HepG2 (cell line): ENCODE measurements at regions not wholly inside any gene's neighbourhood (a gene's known extent, or its start where the extent isn't known, plus 50 kb on each side); places are given as distances from the start of the nearest gene placed in this dataset.

Experiments
- ATAC-seq: fragments of 200-7000 bp; cut with Tn5 transposase; 3 replicates; pipeline ENCODE4 v1.9.1; 2020; ENCODE audit warnings: mild to moderate bottlenecking, moderate library complexity
- BruUV-seq: library from RNA; stranded (reverse); fragments of 400-500 nt; replicated peaks from 2 replicates; lab custom pipeline; 2021; lab: Mats Ljungman, UMichigan
- CTCF ChIA-PET: fragments of 300-600 bp; formaldehyde crosslinking; extraction: SDS; loops from one replicate; lab custom pipeline; 2021; ENCODE audit warnings: low total read pairs, inconsistent platforms, low intra/inter-chr PET ratio; lab: Yijun Ruan, JAX
- POLR2A ChIA-PET: fragments of 350-600 bp; sonication (Branson Sonifier 250); formaldehyde crosslinking; loops from one replicate; lab custom pipeline; 2020; ENCODE audit warnings: antibody characterized with exemption, inconsistent platforms; lab: Yijun Ruan, JAX
- DNase-seq: peaks from one replicate; pipeline ENCODE4 v3.0.0-alpha.2; 2015; ENCODE audit warnings: low spot score
- FAIRE-seq: peaks from 3 replicates; lab custom pipeline; 2011; peaks lifted over from hg19 to GRCh38; lab: Jason Lieb, UNC
- H2AFZ ChIP-seq: one replicate; pipeline ENCODE4 v1.6.1; 2011; ENCODE audit warnings: low read length, inconsistent platforms
- H3K27ac ChIP-seq: fragments of 300-600 bp; 3 replicates; pipeline ENCODE4 v1.8.0; 2011; ENCODE audit warnings: mixed run types, mild to moderate bottlenecking, mixed read lengths, low read length, inconsistent platforms; ENCODE audit not compliant: insufficient read depth; ENCODE audit errors: extremely low read length
- H3K27me3 ChIP-seq, 2 experiments: fragments of 200-600 bp in 1 of 2; 2 replicates in 1 of 2; 3 replicates in 1 of 2; pipeline versions ENCODE4 v1.6.0 to v1.8.0; 2011; ENCODE audit warnings: low read length in 2 of 2, mild to moderate bottlenecking in 2 of 2, moderate library complexity in 2 of 2, inconsistent platforms in 1 of 2; ENCODE audit not compliant: insufficient read depth in 2 of 2, control insufficient read depth in 1 of 2
- H3K36me3 ChIP-seq, 2 experiments: fragments of 200-600 bp in 1 of 2; replicated peaks in 1 of 2; 2 replicates in 1 of 2; 3 replicates in 1 of 2; pipeline versions ENCODE4 v1.5.1 to v1.8.0; 2011; ENCODE audit warnings: low read length in 2 of 2, inconsistent platforms in 1 of 2; ENCODE audit not compliant: insufficient read depth in 2 of 2, control insufficient read depth in 1 of 2
- H3K4me1 ChIP-seq: 2 replicates; pipeline ENCODE4 v1.5.1; 2012; ENCODE audit warnings: low read length, inconsistent platforms; ENCODE audit not compliant: insufficient read depth
- H3K4me2 ChIP-seq: 2 replicates; pipeline ENCODE4 v1.6.0; 2011; ENCODE audit warnings: low read depth, low read length, inconsistent platforms
- H3K4me3 ChIP-seq, 3 experiments: fragments of 200-600 bp in 1 of 3; sonication (generic), shearing (Covaris generic) in 1 of 3; replicated peaks in 1 of 3; 2 replicates each; pipeline ENCODE4 v1.5.1; 2011 to 2016; ENCODE audit warnings: low read length in 3 of 3, inconsistent platforms in 2 of 3, low read depth in 2 of 3, mild to moderate bottlenecking in 2 of 3, control low read depth in 1 of 3, mixed read lengths in 1 of 3; ENCODE audit not compliant: insufficient read depth in 1 of 3
- H3K79me2 ChIP-seq: one replicate; pipeline ENCODE4 v1.6.1; 2011; ENCODE audit warnings: low read length, inconsistent platforms; ENCODE audit not compliant: insufficient read depth
- H3K9ac ChIP-seq: 2 replicates; pipeline ENCODE4 v1.6.0; 2011; ENCODE audit warnings: mild to moderate bottlenecking, low read depth, low read length, inconsistent platforms; ENCODE audit not compliant: insufficient read depth
- H3K9me3 ChIP-seq: 2 replicates; pipeline ENCODE4 v1.5.1; 2012; ENCODE audit warnings: mild to moderate bottlenecking, low read length
- H4K20me1 ChIP-seq: 2 replicates; pipeline ENCODE4 v1.6.0; 2011; ENCODE audit warnings: inconsistent platforms, mild to moderate bottlenecking, low read length, moderate library complexity; ENCODE audit not compliant: insufficient read depth
- ARNT2 ChIP-seq: sonication (generic); formaldehyde crosslinking; IDR thresholded peaks from 2 replicates; pipeline ENCODE4 v1.8.0; 2022; ENCODE audit warnings: mild to moderate bottlenecking, low read depth, missing genetic modification reagents, moderate library complexity
- HDAC2 ChIP-seq: sonication (generic); formaldehyde crosslinking; IDR thresholded peaks from 2 replicates; pipeline ENCODE4 v1.4.0; 2020; ENCODE audit warnings: missing genetic modification reagents
- HES4 ChIP-seq: sonication (generic); formaldehyde crosslinking; IDR thresholded peaks from 2 replicates; pipeline ENCODE4 v1.9.0; 2021; ENCODE audit warnings: mild to moderate bottlenecking, missing genetic modification reagents, borderline replicate concordance
- HOXA5 ChIP-seq: sonication (generic); formaldehyde crosslinking; IDR thresholded peaks from 2 replicates; pipeline ENCODE4 v1.4.0; 2020; ENCODE audit warnings: missing genetic modification reagents
- KDM2A ChIP-seq: sonication (generic); formaldehyde crosslinking; IDR thresholded peaks from 2 replicates; pipeline ENCODE4 v1.4.0; 2020; ENCODE audit warnings: low read depth, missing genetic modification reagents, borderline replicate concordance
- KLF6 ChIP-seq: IDR thresholded peaks from 2 replicates; pipeline ENCODE4 v1.8.0; 2016; ENCODE audit warnings: missing biosample characterization, missing genetic modification reagents
- POLR2AphosphoS2 ChIP-seq: IDR thresholded peaks from 2 replicates; pipeline ENCODE4 v1.6.1; 2011; ENCODE audit warnings: low read depth, low read length, improper control_type of control experiment
- SRSF9 ChIP-seq: fragments of 200-400 bp; formaldehyde crosslinking; IDR thresholded peaks from 2 replicates; pipeline ENCODE4 v1.6.1; 2018; ENCODE audit warnings: borderline replicate concordance, mild to moderate bottlenecking, low read depth, low read length; ENCODE audit not compliant: insufficient read depth, poor library complexity, severe bottlenecking
- ZBTB38 ChIP-seq: sonication (generic); formaldehyde crosslinking; IDR thresholded peaks from 2 replicates; pipeline ENCODE4 v1.5.1; 2020; ENCODE audit warnings: mild to moderate bottlenecking, missing genetic modification reagents
- ZNF337 ChIP-seq: sonication (generic); formaldehyde crosslinking; IDR thresholded peaks from 2 replicates; pipeline ENCODE4 v1.5.1; 2020; ENCODE audit warnings: missing genetic modification reagents, low read depth, mild to moderate bottlenecking, borderline replicate concordance
- ZNF460 ChIP-seq: sonication (generic); formaldehyde crosslinking; IDR thresholded peaks from 2 replicates; pipeline ENCODE4 v1.5.1; 2020; ENCODE audit warnings: missing genetic modification reagents, mild to moderate bottlenecking, borderline replicate concordance
- ZNF577 ChIP-seq: sonication (generic); formaldehyde crosslinking; IDR thresholded peaks from 2 replicates; pipeline ENCODE4 v1.4.0; 2020; ENCODE audit warnings: mild to moderate bottlenecking, low read depth, missing genetic modification reagents, borderline replicate concordance
- ZSCAN20 ChIP-seq: sonication (generic); formaldehyde crosslinking; IDR thresholded peaks from 2 replicates; pipeline ENCODE4 v1.4.0; 2020; ENCODE audit warnings: missing genetic modification reagents, mild to moderate bottlenecking, borderline replicate concordance
- WGBS: methylation state at CpG from one replicate; pipeline ENCODE4 v1.1.6; 2017; ENCODE audit warnings: low lambda C conversion rate; 5-methylcytosine and 5-hydroxymethylcytosine counted together
- in situ Hi-C: cut with HindIII; loops from 2 replicates; pipeline ENCODE4 v1.10.0; 2017; ENCODE audit warnings: low pct_unique_long_range_greater_than_20kb; ENCODE audit not compliant: extremely low pct_ligation_motif_present
- intact Hi-C: fragments of 100-400 bp; cut with micrococcal nuclease; formaldehyde crosslinking; loops from one replicate; pipeline ENCODE4 v1.10.0; 2022; ENCODE audit not compliant: unreplicated experiment
- TF ChIP-seq, protein P1 (sequence below): IDR thresholded peaks from 2 replicates; pipeline ENCODE4 v1.6.1; 2016; ENCODE audit warnings: missing compliant biosample characterization, missing genetic modification reagents, borderline replicate concordance
- TF ChIP-seq, protein P2 (sequence below): sonication (generic); formaldehyde crosslinking; IDR thresholded peaks from 2 replicates; pipeline ENCODE4 v1.5.0; 2020; ENCODE audit warnings: mild to moderate bottlenecking, missing genetic modification reagents, borderline replicate concordance

DNA sequence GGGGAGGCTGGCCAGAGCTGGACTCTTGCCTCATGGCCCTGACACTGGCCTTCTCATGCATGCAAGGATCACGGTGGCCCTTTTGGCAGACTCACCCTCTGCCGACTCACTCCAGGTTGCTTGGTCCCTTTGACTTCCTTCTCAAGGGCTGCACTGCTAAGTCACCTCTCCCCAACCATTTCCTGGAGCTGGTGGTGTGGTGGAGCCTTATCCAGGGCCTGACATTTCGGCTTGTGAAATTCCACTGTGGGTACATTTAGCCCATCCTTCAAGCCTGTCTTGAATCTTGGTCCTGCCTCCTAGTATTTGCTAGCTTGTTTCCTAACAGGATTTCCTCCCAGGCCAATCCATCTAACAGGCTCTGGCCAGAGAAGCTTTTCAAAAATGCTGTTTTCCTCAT lies 52.6 kb upstream of the JUN start:
- DNase-seq: no peak
- whole genome bisulfite sequencing: 0% methylated on average over 1 of the region's 3 CpGs
- H2AFZ ChIP-seq: no peak overlapping the region
- in situ Hi-C loops (no loop called here), intact Hi-C loops (no loop called here)
- H4K20me1 ChIP-seq: no peaks in the 10 kb centered on the region
- no peak overlapping the region for H3K4me2 ChIP-seq
- H3K27ac ChIP-seq: no peak overlapping the region
- H3K4me3 ChIP-seq: no peak overlapping the region
- ATAC-seq: no peak
- H3K27me3 ChIP-seq: peaks cover 0 to 14% of the 10 kb centered on the region in 2 experiments; a peak in 2 of 5 replicates
- no peaks in the 10 kb centered on the region for H3K9me3 ChIP-seq
- H3K79me2 ChIP-seq: no peaks in the 10 kb centered on the region
- ChIA-PET POLR2A (no interaction called here), CTCF (no interaction called here)
- H3K4me1 ChIP-seq: peaks cover 4% of the 10 kb centered on the region; the same call in 1 of the 2 replicates
- no peak overlapping the region for H3K9ac ChIP-seq
- no peaks in the 10 kb centered on the region for H3K36me3 ChIP-seq
- BruUV-seq: no TSS peak
- FAIRE-seq: no peak
- no peak for TF ChIP-seq ZNF577 (CRISPR knock-in tag)
- TF ChIP-seq KDM2A (CRISPR knock-in tag): no peak
- TF ChIP-seq, protein P1, sequence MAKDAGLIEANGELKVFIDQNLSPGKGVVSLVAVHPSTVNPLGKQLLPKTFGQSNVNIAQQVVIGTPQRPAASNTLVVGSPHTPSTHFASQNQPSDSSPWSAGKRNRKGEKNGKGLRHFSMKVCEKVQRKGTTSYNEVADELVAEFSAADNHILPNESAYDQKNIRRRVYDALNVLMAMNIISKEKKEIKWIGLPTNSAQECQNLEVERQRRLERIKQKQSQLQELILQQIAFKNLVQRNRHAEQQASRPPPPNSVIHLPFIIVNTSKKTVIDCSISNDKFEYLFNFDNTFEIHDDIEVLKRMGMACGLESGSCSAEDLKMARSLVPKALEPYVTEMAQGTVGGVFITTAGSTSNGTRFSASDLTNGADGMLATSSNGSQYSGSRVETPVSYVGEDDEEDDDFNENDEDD (CRISPR knock-in tag): no peak
- no peak for TF ChIP-seq HES4 (CRISPR knock-in tag)
- no peak for TF ChIP-seq ZBTB38 (CRISPR knock-in tag)
- no peak for TF ChIP-seq ARNT2 (CRISPR knock-in tag)
- TF ChIP-seq HDAC2: no peak
- no peak for TF ChIP-seq ZNF460
- TF ChIP-seq ZNF337 (CRISPR knock-in tag): no peak
- TF ChIP-seq HOXA5 (CRISPR knock-in tag): no peak
- no peak for TF ChIP-seq KLF6
- TF ChIP-seq ZSCAN20 (CRISPR knock-in tag): no peak
- no peak for TF ChIP-seq POLR2AphosphoS2
- TF ChIP-seq, protein P2, sequence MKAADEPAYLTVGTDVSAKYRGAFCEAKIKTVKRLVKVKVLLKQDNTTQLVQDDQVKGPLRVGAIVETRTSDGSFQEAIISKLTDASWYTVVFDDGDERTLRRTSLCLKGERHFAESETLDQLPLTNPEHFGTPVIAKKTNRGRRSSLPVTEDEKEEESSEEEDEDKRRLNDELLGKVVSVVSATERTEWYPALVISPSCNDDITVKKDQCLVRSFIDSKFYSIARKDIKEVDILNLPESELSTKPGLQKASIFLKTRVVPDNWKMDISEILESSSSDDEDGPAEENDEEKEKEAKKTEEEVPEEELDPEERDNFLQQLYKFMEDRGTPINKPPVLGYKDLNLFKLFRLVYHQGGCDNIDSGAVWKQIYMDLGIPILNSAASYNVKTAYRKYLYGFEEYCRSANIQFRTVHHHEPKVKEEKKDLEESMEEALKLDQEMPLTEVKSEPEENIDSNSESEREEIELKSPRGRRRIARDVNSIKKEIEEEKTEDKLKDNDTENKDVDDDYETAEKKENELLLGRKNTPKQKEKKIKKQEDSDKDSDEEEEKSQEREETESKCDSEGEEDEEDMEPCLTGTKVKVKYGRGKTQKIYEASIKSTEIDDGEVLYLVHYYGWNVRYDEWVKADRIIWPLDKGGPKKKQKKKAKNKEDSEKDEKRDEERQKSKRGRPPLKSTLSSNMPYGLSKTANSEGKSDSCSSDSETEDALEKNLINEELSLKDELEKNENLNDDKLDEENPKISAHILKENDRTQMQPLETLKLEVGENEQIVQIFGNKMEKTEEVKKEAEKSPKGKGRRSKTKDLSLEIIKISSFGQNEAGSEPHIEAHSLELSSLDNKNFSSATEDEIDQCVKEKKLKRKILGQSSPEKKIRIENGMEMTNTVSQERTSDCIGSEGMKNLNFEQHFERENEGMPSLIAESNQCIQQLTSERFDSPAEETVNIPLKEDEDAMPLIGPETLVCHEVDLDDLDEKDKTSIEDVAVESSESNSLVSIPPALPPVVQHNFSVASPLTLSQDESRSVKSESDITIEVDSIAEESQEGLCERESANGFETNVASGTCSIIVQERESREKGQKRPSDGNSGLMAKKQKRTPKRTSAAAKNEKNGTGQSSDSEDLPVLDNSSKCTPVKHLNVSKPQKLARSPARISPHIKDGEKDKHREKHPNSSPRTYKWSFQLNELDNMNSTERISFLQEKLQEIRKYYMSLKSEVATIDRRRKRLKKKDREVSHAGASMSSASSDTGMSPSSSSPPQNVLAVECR (CRISPR knock-in tag): no peak
- no peak for TF ChIP-seq SRSF9
